ENCODE measurements at regions not wholly inside any gene's neighbourhood (a gene's known extent, or its start where the extent isn't known, plus 50 kb on each side); places are given as distances from the start of the nearest gene placed in this dataset.

GRCh38 chr12:16136219-16136988 is 141.1 kb downstream of the SLC15A5 start:
- POLR2A ChIA-PET = no interaction called here
- TF ChIP-seq CTCF (IDR thresholded peaks at IDR 0.05; ENCODE audit: insufficient read depth, low read depth, low read length) = no peak
- Histone ChIP-seq H3K36me3 (ENCODE audit: control insufficient read depth, insufficient read depth, low read length) (no peaks in the 10 kb centered on the region), H3K27me3 (ENCODE audit: control insufficient read depth, insufficient read depth, low read length) (no peaks in the 10 kb centered on the region), H3K4me3 (ENCODE audit: low read depth, low read length) (no peak overlapping the region)
- CTCF ChIA-PET = no interaction called here
- no peak for DNase-seq (ENCODE audit: low read depth)

- DNase-seq (ENCODE audit: low read depth) = no peak
- no peaks in the 10 kb centered on the region for H3K27me3 ChIP-seq (ENCODE audit: control insufficient read depth, insufficient read depth, low read length)
- ChIA-PET CTCF (no interaction called here), POLR2A (no interaction called here)
- TF ChIP-seq CTCF (IDR thresholded peaks at IDR 0.05; ENCODE audit: insufficient read depth, low read depth, low read length) = no peak
- H3K4me3 ChIP-seq (ENCODE audit: low read depth, low read length) = no peak overlapping the region
- no peaks in the 10 kb centered on the region for H3K36me3 ChIP-seq (ENCODE audit: control insufficient read depth, insufficient read depth, low read length)
Measured at GRCh38 chr12:16135323-16135722, 142.2 kb downstream of the SLC15A5 start.

GRCh38 chr12:16130343-16130742 is 147.1 kb downstream of the SLC15A5 start:
- DNase-seq (ENCODE audit: low read depth) = no peak
- TF ChIP-seq CTCF (IDR thresholded peaks at IDR 0.05; ENCODE audit: insufficient read depth, low read depth, low read length) = no peak
- no peaks in the 10 kb centered on the region for H3K27me3 ChIP-seq (ENCODE audit: control insufficient read depth, insufficient read depth, low read length)
- ChIA-PET CTCF (no interaction called here), POLR2A (no interaction called here)
- no peak overlapping the region for H3K4me3 ChIP-seq (ENCODE audit: low read depth, low read length)
- H3K36me3 ChIP-seq (ENCODE audit: control insufficient read depth, insufficient read depth, low read length) = no peaks in the 10 kb centered on the region

GRCh38 chr12:16121953-16122352 is 155.5 kb downstream of the SLC15A5 start:
- Histone ChIP-seq H3K27me3 (ENCODE audit: control insufficient read depth, insufficient read depth, low read length) (no peaks in the 10 kb centered on the region), H3K4me3 (ENCODE audit: low read depth, low read length) (no peak overlapping the region), H3K36me3 (ENCODE audit: control insufficient read depth, insufficient read depth, low read length) (no peaks in the 10 kb centered on the region)
- POLR2A ChIA-PET = no interaction called here
- no peak for TF ChIP-seq CTCF (IDR thresholded peaks at IDR 0.05; ENCODE audit: insufficient read depth, low read depth, low read length)
- DNase-seq (ENCODE audit: low read depth) = no peak
- CTCF ChIA-PET = no interaction called here

GRCh38 chr12:16119618-16120415 is 157.7 kb downstream of the SLC15A5 start:
- TF ChIP-seq CTCF (IDR thresholded peaks at IDR 0.05; ENCODE audit: insufficient read depth, low read depth, low read length) = no peak

More at GRCh38 chr12:16119618-16120415, 157.7 kb downstream of the SLC15A5 start:
- Histone ChIP-seq H3K27me3 (ENCODE audit: control insufficient read depth, insufficient read depth, low read length) (no peaks in the 10 kb centered on the region), H3K36me3 (ENCODE audit: control insufficient read depth, insufficient read depth, low read length) (no peaks in the 10 kb centered on the region), H3K4me3 (ENCODE audit: low read depth, low read length) (no peak overlapping the region)
- ChIA-PET POLR2A (no interaction called here), CTCF (no interaction called here)
- DNase-seq (ENCODE audit: low read depth) = no peak
